ENCODE measurements at regions not wholly inside any gene's neighbourhood (a gene's known extent, or its start where the extent isn't known, plus 50 kb on each side); places are given as distances from the start of the nearest gene placed in this dataset.
"Not testable (repeated sequence)": the region's sequence is repeated elsewhere in the genome, so short reads cannot be mapped to it uniquely, and the experiment has no call there.

DNA sequence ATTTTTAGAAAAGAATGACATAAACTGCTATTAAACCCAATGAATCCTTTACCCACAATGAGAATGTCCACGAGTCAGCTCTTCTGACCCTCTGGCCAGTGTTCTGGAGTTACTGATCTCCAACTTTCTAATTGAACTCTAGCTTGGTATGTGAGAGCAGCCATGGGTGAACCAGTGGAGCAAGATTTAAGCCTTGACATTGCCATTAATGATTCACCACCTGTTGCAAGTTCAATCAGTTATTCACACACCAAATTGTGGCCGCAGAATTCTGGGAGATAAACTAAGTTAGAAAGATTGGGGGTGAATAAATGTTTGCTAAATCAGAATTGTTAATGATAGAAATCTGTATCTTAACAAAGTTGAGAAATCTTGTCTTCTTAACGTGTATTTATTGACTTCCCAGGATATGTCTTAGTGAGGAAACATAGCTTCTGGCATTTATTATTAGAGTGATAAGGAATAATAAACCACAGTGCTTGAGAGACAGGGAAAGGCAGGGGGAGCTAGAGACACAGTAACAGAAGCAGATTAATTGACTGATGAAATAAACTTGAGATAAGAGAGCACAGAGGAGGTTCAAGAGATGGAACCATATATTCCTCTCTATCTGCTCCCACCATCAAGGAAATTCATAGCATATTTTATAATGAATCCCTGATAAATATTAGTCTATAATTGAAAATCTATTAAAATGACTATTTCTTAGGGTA is 96.0 kb upstream of the AGAP9 start:
- H3K27me3 ChIP-seq; H3K9me3 ChIP-seq (ENCODE audit: low read depth); H3K36me3 ChIP-seq; H3K27ac ChIP-seq; H3K4me3 ChIP-seq; H3K4me1 ChIP-seq (ENCODE audit: low read depth): not testable (repeated sequence)
- peak; percentile 2 to 38 for DNase-seq (ENCODE audit: low read depth in 1 of 2, low spot score in 1 of 2)
- TF ChIP-seq, protein P1, sequence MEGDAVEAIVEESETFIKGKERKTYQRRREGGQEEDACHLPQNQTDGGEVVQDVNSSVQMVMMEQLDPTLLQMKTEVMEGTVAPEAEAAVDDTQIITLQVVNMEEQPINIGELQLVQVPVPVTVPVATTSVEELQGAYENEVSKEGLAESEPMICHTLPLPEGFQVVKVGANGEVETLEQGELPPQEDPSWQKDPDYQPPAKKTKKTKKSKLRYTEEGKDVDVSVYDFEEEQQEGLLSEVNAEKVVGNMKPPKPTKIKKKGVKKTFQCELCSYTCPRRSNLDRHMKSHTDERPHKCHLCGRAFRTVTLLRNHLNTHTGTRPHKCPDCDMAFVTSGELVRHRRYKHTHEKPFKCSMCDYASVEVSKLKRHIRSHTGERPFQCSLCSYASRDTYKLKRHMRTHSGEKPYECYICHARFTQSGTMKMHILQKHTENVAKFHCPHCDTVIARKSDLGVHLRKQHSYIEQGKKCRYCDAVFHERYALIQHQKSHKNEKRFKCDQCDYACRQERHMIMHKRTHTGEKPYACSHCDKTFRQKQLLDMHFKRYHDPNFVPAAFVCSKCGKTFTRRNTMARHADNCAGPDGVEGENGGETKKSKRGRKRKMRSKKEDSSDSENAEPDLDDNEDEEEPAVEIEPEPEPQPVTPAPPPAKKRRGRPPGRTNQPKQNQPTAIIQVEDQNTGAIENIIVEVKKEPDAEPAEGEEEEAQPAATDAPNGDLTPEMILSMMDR (IDR thresholded peaks at IDR 0.05; ENCODE audit: low read depth, low read length), result peak; percentile 16

DNA sequence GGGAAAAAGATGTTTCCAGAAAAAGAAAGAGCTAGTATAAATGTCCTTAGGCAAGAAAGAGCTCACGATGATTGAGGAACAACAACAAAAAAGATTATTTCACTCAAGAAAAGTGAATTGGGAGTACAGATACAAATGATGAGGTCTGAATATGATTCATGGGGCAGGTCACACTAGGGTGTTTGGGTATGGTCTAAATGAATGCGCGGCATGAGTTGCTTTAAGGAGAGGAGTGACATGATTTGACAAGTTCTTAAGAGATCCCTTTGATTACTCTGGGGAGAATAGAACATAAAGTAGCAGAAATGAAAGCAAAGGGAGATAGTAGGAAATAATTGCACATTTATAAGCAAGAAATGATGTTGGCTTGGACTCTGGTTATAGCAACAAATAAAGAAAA is 85.9 kb upstream of the AGAP9 start:
- H3K27me3 ChIP-seq; H3K9me3 ChIP-seq (ENCODE audit: low read depth); H3K27ac ChIP-seq; H3K4me1 ChIP-seq (ENCODE audit: low read depth); H3K36me3 ChIP-seq; H3K4me3 ChIP-seq; DNase-seq (ENCODE audit: low read depth in 1 of 2, low spot score in 1 of 2): not testable (repeated sequence)

DNA sequence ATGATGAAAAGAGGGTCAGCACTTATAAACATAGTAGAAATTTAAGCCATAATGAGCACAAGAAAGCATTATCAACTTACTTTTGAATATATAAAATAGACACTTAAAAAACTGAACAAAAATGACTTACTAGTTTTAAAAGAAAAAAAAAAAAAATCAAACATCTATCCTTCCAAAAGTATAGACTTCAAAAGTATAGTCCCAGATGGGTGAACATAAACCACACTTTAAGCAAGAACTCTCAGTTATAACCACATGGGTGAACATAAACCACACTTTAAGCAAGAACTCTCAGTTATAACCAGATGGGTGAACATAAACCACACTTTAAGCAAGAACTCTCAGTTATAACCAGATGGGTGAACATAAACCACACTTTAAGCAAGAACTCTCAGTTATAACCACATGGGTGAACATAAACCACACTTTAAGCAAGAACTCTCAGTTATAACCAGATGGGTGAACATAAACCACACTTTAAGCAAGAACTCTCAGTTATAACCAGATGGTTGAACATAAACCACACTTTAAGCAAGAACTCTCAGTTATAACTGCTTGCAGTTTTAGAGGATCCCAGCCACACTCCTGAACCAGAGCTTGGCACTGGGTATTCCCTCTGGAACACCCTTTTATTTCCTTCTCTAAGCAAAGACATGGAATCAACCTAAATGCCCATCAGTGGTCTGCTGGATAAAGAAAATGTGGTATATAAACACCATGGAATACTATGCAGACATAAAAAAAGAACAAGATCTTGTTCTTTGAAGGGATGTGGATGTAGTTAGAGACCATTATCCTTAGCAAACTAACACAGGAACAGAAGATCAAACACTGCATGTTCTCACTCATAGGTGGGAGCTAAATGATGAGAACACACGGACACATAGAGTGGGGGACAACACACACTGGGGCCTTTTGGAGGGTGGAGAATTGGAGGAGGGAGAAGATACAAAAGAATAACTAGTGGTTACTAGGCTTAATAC is 82.6 kb upstream of the AGAP9 start:
- not testable (repeated sequence) for H3K4me1 ChIP-seq (ENCODE audit: low read depth); H3K27ac ChIP-seq; H3K27me3 ChIP-seq

DNA sequence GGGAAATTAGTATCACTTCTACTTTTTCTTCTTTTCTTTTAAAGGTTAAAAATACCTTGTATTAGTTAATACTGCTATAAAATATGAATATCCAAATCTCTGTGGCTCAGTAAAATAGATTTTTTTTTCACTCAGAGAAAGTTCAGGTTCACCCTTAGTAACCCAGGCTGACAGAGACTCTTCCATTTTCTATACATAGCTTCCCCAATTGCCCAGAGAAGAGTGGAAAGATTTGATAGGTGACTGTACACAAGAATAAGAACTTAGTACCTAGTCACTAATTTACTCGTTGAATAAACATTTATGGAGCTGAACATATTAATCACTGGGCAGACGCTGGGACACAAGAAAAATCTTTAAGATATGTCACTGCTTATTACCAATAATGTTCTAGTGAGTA is 77.2 kb upstream of the AGAP9 start:
- H3K9me3 ChIP-seq (ENCODE audit: low read depth); H3K27me3 ChIP-seq; DNase-seq (ENCODE audit: low read depth in 1 of 2, low spot score in 1 of 2); H3K36me3 ChIP-seq; H3K4me3 ChIP-seq; H3K4me1 ChIP-seq (ENCODE audit: low read depth); H3K27ac ChIP-seq: not testable (repeated sequence)

More for the DNA sequence above, 82.6 kb upstream of the AGAP9 start:
- not testable (repeated sequence) for H3K9me3 ChIP-seq (ENCODE audit: low read depth); H3K36me3 ChIP-seq; DNase-seq (ENCODE audit: low read depth in 1 of 2, low spot score in 1 of 2); H3K4me3 ChIP-seq

DNA sequence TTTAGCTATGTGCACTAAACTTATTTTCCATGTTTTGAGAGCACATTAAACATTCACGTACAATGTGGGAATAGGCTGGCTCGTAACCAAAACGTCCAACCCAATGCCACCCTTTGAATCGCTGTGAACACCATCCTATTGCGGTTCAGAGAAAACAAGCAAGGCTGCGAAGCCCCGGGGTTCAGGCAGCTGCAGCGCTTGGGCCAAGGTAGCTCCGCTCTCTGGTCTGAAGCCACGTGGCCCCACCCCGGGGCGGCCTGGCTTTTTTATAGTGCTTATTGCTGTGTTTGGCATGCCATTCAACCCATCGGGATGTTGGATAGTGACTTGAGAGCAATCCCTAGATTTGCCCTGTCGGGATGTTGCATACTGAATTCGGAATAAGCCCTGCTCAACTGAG is 76.7 kb upstream of the AGAP9 start:
- H3K27ac ChIP-seq; H3K4me3 ChIP-seq; H3K4me1 ChIP-seq (ENCODE audit: low read depth); H3K27me3 ChIP-seq; H3K9me3 ChIP-seq (ENCODE audit: low read depth); H3K36me3 ChIP-seq; DNase-seq (ENCODE audit: low read depth in 1 of 2, low spot score in 1 of 2): not testable (repeated sequence)

DNA sequence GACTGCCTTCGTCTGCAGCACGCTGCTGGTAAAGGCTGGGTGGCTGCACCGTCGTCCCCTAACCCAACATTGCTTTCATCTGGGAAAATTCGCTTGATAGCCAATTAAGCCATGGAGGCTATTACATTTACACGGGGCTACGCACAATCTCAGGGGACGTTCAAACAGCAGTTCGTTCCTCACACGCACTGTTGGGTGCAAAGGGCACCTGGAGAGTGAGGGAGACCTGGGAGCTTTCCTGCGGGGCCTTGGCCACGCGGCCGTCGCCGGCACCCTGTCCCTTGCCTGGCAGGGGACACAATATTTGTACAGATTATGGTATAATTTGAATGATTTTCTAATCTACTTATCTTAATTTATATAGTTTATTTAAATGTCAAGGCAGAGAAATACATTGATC is 76.2 kb upstream of the AGAP9 start:
- not testable (repeated sequence) for H3K4me1 ChIP-seq (ENCODE audit: low read depth); H3K27ac ChIP-seq; H3K36me3 ChIP-seq; H3K27me3 ChIP-seq; DNase-seq (ENCODE audit: low read depth in 1 of 2, low spot score in 1 of 2); H3K9me3 ChIP-seq (ENCODE audit: low read depth); H3K4me3 ChIP-seq

DNA sequence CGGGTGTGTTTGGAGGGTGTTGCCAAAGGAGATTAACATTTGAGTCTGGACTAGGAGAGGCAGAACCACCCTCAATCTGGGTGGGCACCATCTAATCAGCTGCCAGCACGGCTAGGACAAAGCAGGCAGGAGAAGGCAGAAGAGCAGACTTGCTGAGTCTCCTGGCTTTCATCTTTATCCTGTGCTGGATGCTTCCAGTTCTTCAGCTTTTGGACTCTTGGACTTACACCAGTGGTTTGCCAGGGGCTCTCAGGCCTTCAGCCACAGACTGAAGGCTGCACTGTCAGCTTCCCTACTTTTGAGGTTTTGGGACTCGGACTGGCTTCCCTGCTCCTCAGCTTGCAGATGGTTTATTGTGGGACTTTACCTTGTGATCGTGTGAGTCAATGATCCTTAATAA is 70.4 kb upstream of the AGAP9 start:
- not testable (repeated sequence) for H3K4me1 ChIP-seq (ENCODE audit: low read depth); DNase-seq (ENCODE audit: low read depth in 1 of 2, low spot score in 1 of 2); H3K27ac ChIP-seq; H3K27me3 ChIP-seq; H3K36me3 ChIP-seq; H3K9me3 ChIP-seq (ENCODE audit: low read depth); H3K4me3 ChIP-seq

DNA sequence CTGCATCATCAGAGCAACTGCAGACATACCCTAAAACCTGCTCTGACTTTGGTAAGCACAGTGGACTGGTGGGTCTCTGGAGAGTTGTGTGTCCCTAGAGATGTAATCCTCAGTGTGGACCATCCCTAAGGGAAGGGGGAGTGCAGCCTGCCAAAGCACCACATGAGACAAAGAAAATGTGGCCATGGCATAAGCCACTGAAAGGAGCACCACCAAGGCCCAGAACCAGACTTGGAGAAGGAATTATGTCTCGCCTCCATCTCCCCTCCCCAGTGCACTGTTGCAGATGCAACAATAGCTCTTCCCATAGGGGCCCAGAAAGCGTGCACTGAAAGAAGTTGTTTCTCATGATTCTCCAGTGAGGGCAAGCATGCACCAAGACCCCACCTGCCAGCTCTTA is 69.7 kb upstream of the AGAP9 start:
- not testable (repeated sequence) for H3K36me3 ChIP-seq; H3K9me3 ChIP-seq (ENCODE audit: low read depth); H3K4me1 ChIP-seq (ENCODE audit: low read depth); DNase-seq (ENCODE audit: low read depth in 1 of 2, low spot score in 1 of 2); H3K27ac ChIP-seq; H3K27me3 ChIP-seq; H3K4me3 ChIP-seq

DNA sequence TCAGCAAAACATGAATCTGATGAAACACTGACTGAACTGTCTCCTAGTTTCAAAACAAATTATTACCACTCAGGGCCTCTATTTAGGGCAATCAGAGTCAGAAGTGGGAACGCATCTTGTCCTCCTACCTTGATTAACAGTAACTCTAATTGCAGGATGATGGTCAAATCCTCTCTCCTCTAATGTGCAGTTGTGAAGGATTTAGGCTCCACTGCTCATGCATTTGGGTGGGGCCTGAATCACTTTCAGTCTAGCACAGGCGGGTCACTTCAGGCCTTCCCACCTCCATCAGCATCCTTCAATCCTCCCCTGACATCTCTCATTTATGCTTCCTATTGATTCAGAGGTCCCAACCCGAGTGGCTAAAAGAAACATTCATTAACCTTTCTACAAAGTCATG is 67.5 kb upstream of the AGAP9 start:
- H3K4me3 ChIP-seq; H3K36me3 ChIP-seq; H3K27me3 ChIP-seq; H3K27ac ChIP-seq; H3K9me3 ChIP-seq (ENCODE audit: low read depth); H3K4me1 ChIP-seq (ENCODE audit: low read depth); DNase-seq (ENCODE audit: low read depth in 1 of 2, low spot score in 1 of 2): not testable (repeated sequence)

DNA sequence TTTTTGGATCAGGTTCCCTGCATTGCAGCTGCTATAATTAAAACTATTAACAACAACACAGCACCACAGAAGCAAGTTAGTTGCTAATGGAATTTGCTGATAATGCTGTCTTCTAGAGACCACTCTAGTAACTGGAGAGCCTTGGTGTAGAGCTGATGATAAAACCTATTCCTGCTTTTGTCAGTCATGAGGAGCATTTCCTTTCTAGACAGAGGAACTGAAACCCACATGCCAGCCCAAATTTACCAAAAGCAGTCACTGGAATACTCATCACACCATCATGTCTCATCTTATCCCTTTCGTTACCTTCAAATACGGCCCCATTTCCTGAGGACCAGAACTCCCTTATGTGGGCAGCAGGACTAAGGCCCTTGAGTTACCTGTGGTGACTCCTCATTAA is 67.1 kb upstream of the AGAP9 start:
- not testable (repeated sequence) for H3K27ac ChIP-seq; H3K9me3 ChIP-seq (ENCODE audit: low read depth); H3K4me3 ChIP-seq; H3K36me3 ChIP-seq; H3K4me1 ChIP-seq (ENCODE audit: low read depth); H3K27me3 ChIP-seq; DNase-seq (ENCODE audit: low read depth in 1 of 2, low spot score in 1 of 2)

DNA sequence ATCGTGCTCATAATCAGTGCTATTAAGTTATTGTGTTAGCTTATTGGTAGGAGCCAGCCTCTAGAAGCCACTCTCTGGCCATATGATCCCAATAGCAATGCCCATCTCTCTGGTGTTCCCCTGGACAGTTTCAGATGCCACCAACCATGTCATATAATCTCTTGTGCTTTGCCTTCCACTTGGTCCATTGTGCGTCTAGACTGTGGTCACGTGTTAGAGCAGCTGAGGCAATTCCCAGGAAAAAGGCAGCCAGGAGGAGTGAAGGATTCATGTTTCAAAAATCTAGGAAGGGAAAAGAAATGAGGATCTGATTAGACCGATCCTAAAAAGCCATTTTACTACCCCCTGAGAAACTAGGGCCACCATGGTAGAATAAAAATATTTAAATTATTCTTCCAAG is 58.6 kb upstream of the AGAP9 start:
- H3K9me3 ChIP-seq (ENCODE audit: low read depth); DNase-seq (ENCODE audit: low read depth in 1 of 2, low spot score in 1 of 2): not testable (repeated sequence)

DNA sequence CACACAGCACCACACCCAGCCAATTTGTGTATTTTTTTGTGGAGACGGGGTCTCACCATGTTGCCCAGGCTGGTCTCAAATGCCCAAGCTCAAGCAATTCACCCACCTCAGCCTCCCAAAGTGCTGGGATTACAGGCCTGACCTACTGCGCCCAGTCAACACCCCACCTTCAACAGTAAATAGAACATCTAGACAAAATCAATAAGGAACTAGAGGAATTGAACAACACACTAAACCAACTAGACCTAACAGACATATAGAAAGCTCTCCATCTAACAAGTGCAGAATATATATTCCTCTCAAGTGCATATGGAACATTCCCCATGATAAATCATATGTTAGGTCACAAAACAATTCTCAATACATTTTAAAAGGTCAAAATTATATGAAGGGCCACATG is 56.6 kb upstream of the AGAP9 start:
- not testable (repeated sequence) for H3K9me3 ChIP-seq (ENCODE audit: low read depth); H3K27me3 ChIP-seq; H3K4me1 ChIP-seq (ENCODE audit: low read depth)

More for the DNA sequence above, 58.6 kb upstream of the AGAP9 start:
- H3K27me3 ChIP-seq; H3K36me3 ChIP-seq; H3K4me3 ChIP-seq; H3K27ac ChIP-seq; H3K4me1 ChIP-seq (ENCODE audit: low read depth): not testable (repeated sequence)

DNA sequence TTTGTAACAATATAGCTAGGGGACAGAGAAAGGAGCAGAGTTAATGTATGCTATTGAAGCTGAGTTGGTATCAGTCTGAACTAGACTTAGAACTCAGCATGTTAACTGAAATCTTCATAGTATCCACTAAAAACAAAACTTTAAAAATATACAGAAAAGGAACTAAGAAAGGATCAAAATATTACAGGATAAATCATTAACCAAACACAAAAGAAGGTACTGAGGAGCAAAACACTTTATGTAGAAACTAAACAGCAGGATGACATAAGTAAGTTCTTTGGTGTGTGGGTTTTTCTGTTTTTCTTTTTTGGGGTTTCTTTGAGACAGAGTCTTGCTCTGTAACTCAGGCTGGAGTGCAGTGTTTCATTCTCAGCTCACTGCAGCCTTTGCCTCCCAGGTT is 55.1 kb upstream of the AGAP9 start:
- not testable (repeated sequence) for H3K4me3 ChIP-seq; H3K9me3 ChIP-seq (ENCODE audit: low read depth); H3K27ac ChIP-seq; H3K4me1 ChIP-seq (ENCODE audit: low read depth); H3K27me3 ChIP-seq; H3K36me3 ChIP-seq; DNase-seq (ENCODE audit: low read depth in 1 of 2, low spot score in 1 of 2)

More for the DNA sequence above, 56.6 kb upstream of the AGAP9 start:
- not testable (repeated sequence) for H3K4me3 ChIP-seq; DNase-seq (ENCODE audit: low read depth in 1 of 2, low spot score in 1 of 2); H3K36me3 ChIP-seq; H3K27ac ChIP-seq

Data from cardiac muscle cell (in vitro differentiated cells and primary cell).